IMR-90 (cell line): ENCODE measurements at regions not wholly inside any gene's neighbourhood (a gene's known extent, or its start where the extent isn't known, plus 50 kb on each side); places are given as distances from the start of the nearest gene placed in this dataset.

Source experiments
- ATAC-seq: fragments of 200-7000 bp; cut with Tn5 transposase; 2 replicates; pipeline ENCODE4 v1.9.1; 2020; ENCODE audit warnings: low read depth, mild to moderate bottlenecking, moderate library complexity
- BruUV-seq: library from RNA; stranded (reverse); fragments of 400-500 nt; replicated peaks from 2 replicates; lab custom pipeline; 2021; lab: Mats Ljungman, UMichigan
- CTCF ChIA-PET: fragments of 300-600 bp; formaldehyde crosslinking; extraction: SDS; loops from one replicate; lab custom pipeline; 2021; ENCODE audit warnings: antibody characterized with exemption; lab: Yijun Ruan, JAX
- POLR2A ChIA-PET: fragments of 300-600 bp; sonication (Branson Sonifier 250); formaldehyde crosslinking; loops from one replicate; lab custom pipeline; 2022; ENCODE audit warnings: antibody characterized with exemption; ENCODE audit not compliant: unreplicated experiment; lab: Charles Lee
- DNase-seq: peaks from one replicate; pipeline ENCODE4 v3.0.0; 2013
- H2AFZ ChIP-seq: replicated peaks from 2 replicates; pipeline ENCODE3; 2013; ENCODE audit warnings: low read length, mild to moderate bottlenecking; ENCODE audit not compliant: poor library complexity
- H2AK5ac ChIP-seq: 2 replicates; pipeline ENCODE4 v1.6.1; 2013; ENCODE audit warnings: low read depth, low read length, inconsistent platforms
- H2AK9ac ChIP-seq: replicated peaks from 2 replicates; pipeline ENCODE3; 2013; ENCODE audit warnings: mild to moderate bottlenecking, low read depth, low read length, moderate library complexity; ENCODE audit not compliant: poor library complexity
- H2BK120ac ChIP-seq: 2 replicates; pipeline ENCODE4 v1.6.1; 2013; ENCODE audit warnings: low read depth, low read length, inconsistent platforms
- H2BK15ac ChIP-seq: 3 replicates; pipeline ENCODE4 v1.6.1; 2013; ENCODE audit warnings: low read depth, low read length, inconsistent platforms
- H2BK20ac ChIP-seq: 2 replicates; pipeline ENCODE4 v1.6.1; 2013; ENCODE audit warnings: low read depth, mild to moderate bottlenecking, inconsistent platforms, low read length, moderate library complexity
- H2BK5ac ChIP-seq: 2 replicates; pipeline ENCODE4 v1.6.1; 2013; ENCODE audit warnings: mild to moderate bottlenecking, low read depth, low read length, inconsistent platforms; ENCODE audit not compliant: poor library complexity, severe bottlenecking
- H3K14ac ChIP-seq: replicated peaks from 2 replicates; pipeline ENCODE4 v1.6.1; 2013; ENCODE audit warnings: low read depth, low read length, inconsistent platforms
- H3K18ac ChIP-seq: 2 replicates; pipeline ENCODE4 v1.6.1; 2013; ENCODE audit warnings: low read depth, low read length, control low read depth
- H3K23ac ChIP-seq: 2 replicates; pipeline ENCODE4 v1.6.1; 2013; ENCODE audit warnings: low read depth, low read length, inconsistent platforms
- H3K27ac ChIP-seq: 2 replicates; pipeline ENCODE4 v1.5.1; 2013; ENCODE audit warnings: mild to moderate bottlenecking, control low read depth, low read length; ENCODE audit not compliant: insufficient read depth
- H3K27me3 ChIP-seq: 2 replicates; pipeline ENCODE4 v1.6.1; 2013; ENCODE audit warnings: low read length; ENCODE audit not compliant: control insufficient read depth, insufficient read depth
- H3K36me3 ChIP-seq: 2 replicates; pipeline ENCODE4 v1.6.1; 2013; ENCODE audit warnings: low read length, mixed read lengths; ENCODE audit not compliant: control insufficient read depth, insufficient read depth
- H3K4ac ChIP-seq: 2 replicates; pipeline ENCODE4 v1.6.1; 2013; ENCODE audit warnings: low read depth, low read length, inconsistent platforms
- H3K4me1 ChIP-seq: 2 replicates; pipeline ENCODE4 v1.6.1; 2013; ENCODE audit warnings: low read length, mixed read lengths; ENCODE audit not compliant: control insufficient read depth, insufficient read depth
- H3K4me2 ChIP-seq: 2 replicates; pipeline ENCODE4 v1.6.1; 2013; ENCODE audit warnings: low read depth, mild to moderate bottlenecking, control low read depth, low read length, moderate library complexity
- H3K4me3 ChIP-seq: 2 replicates; pipeline ENCODE4 v1.5.1; 2013; ENCODE audit warnings: low read depth, mild to moderate bottlenecking, control low read depth, low read length, moderate library complexity; ENCODE audit not compliant: insufficient read depth
- H3K56ac ChIP-seq: 2 replicates; pipeline ENCODE4 v1.6.1; 2013; ENCODE audit warnings: low read length, inconsistent platforms; ENCODE audit not compliant: insufficient read depth; ENCODE audit errors: extremely low read depth
- H3K79me1 ChIP-seq, 2 experiments: 2 replicates each; pipeline ENCODE4 v1.6.1; 2013; ENCODE audit warnings: low read length in 2 of 2, inconsistent platforms in 1 of 2, low read depth in 1 of 2
- H3K9ac ChIP-seq: 2 replicates; pipeline ENCODE4 v1.6.1; 2013; ENCODE audit warnings: low read depth, low read length, control low read depth
- H3K9me1 ChIP-seq: 2 replicates; pipeline ENCODE4 v1.6.1; 2013; ENCODE audit warnings: low read length, inconsistent platforms; ENCODE audit not compliant: insufficient read depth
- H3K9me3 ChIP-seq: 2 replicates; pipeline ENCODE4 v1.6.1; 2013; ENCODE audit warnings: low read length; ENCODE audit not compliant: control insufficient read depth, insufficient read depth
- H4K20me1 ChIP-seq: 2 replicates; pipeline ENCODE4 v1.6.1; 2013; ENCODE audit warnings: low read length, inconsistent platforms; ENCODE audit not compliant: insufficient read depth
- H4K5ac ChIP-seq: 2 replicates; pipeline ENCODE4 v1.6.1; 2013; ENCODE audit warnings: mild to moderate bottlenecking, low read depth, low read length, control low read depth
- H4K8ac ChIP-seq, 2 experiments: 2 replicates each; pipeline ENCODE4 v1.6.1; 2013; ENCODE audit warnings: low read depth in 2 of 2, low read length in 2 of 2, control low read depth in 1 of 2, inconsistent platforms in 1 of 2
- H4K91ac ChIP-seq: 2 replicates; pipeline ENCODE4 v1.6.1; 2013; ENCODE audit warnings: low read depth, low read length, inconsistent platforms; ENCODE audit not compliant: insufficient read depth
- BHLHE40 ChIP-seq: fragments of 150-350 bp; IDR thresholded peaks from 2 replicates; pipeline ENCODE4 v1.6.1; 2016; ENCODE audit warnings: mild to moderate bottlenecking, low read depth, low read length
- CEBPB ChIP-seq: IDR thresholded peaks from 2 replicates; pipeline ENCODE4 v1.6.1; 2012; ENCODE audit warnings: low read depth, low read length, improper control_type of control experiment
- CHD1 ChIP-seq: IDR thresholded peaks from 2 replicates; pipeline ENCODE4 v1.6.1; 2012; ENCODE audit warnings: low read depth, low read length, improper control_type of control experiment
- FOS ChIP-seq: fragments of 150-350 bp; IDR thresholded peaks from 2 replicates; pipeline ENCODE4 v1.6.1; 2016; ENCODE audit warnings: low read depth, low read length
- MAFK ChIP-seq: IDR thresholded peaks from 2 replicates; pipeline ENCODE4 v1.6.1; 2012; ENCODE audit warnings: low read depth, low read length, improper control_type of control experiment
- MAZ ChIP-seq: IDR thresholded peaks from 2 replicates; pipeline ENCODE4 v1.6.1; 2012; ENCODE audit warnings: low read depth, mild to moderate bottlenecking, low read length, improper control_type of control experiment, moderate library complexity, borderline replicate concordance
- MXI1 ChIP-seq: IDR thresholded peaks from 2 replicates; pipeline ENCODE4 v1.6.1; 2012; ENCODE audit warnings: low read depth, mild to moderate bottlenecking, low read length, moderate library complexity, borderline replicate concordance
- NFE2L2 ChIP-seq: fragments of 150-350 bp; IDR thresholded peaks from 2 replicates; pipeline ENCODE4 v1.6.1; 2016; ENCODE audit warnings: low read depth, mild to moderate bottlenecking, low read length
- POLR2A ChIP-seq: IDR thresholded peaks from 2 replicates; pipeline ENCODE4 v1.6.1; 2012; ENCODE audit warnings: mild to moderate bottlenecking, low read depth, low read length
- RAD21 ChIP-seq: IDR thresholded peaks from 2 replicates; pipeline ENCODE4 v1.6.1; 2012; ENCODE audit warnings: low read length, improper control_type of control experiment
- RCOR1 ChIP-seq: IDR thresholded peaks from 2 replicates; pipeline ENCODE4 v1.6.1; 2012; ENCODE audit warnings: mild to moderate bottlenecking, low read length, improper control_type of control experiment; ENCODE audit not compliant: insufficient replicate concordance
- RFX5 ChIP-seq: IDR thresholded peaks from 2 replicates; pipeline ENCODE4 v1.8.0; 2012; ENCODE audit warnings: low read depth, mild to moderate bottlenecking, low read length, moderate library complexity
- SMC3 ChIP-seq: fragments of 150-350 bp; IDR thresholded peaks from 2 replicates; pipeline ENCODE4 v1.6.1; 2016; ENCODE audit warnings: low read depth, mild to moderate bottlenecking, antibody characterized with exemption, low read length, moderate library complexity
- WGBS, 2 experiments: methylation state at CpG; one replicate each; pipeline versions ENCODE4 v1.1.5 to v1.1.7; 2013; ENCODE audit warnings: missing lambda C conversion rate in 2 of 2; ENCODE audit not compliant: insufficient read length in 1 of 2; ENCODE audit errors: extremely low coverage in 2 of 2; 5-methylcytosine and 5-hydroxymethylcytosine counted together
- dilution Hi-C: fragments of 300-500 bp; cut with HindIII; formaldehyde crosslinking; loops from one replicate; pipeline ENCODE4 v1.14.3; 2018; ENCODE audit warnings: low sequenced_read_pairs; ENCODE audit not compliant: unreplicated experiment
- in situ Hi-C: fragments of 300-500 bp; cut with MboI; formaldehyde crosslinking; loops from 3 replicates; pipeline ENCODE4 v1.14.3; 2019; ENCODE audit warnings: low sequenced_read_pairs, inconsistent platforms, mixed read lengths
- intact Hi-C: fragments of 100-400 bp; cut with micrococcal nuclease; formaldehyde crosslinking; loops from 2 replicates; pipeline ENCODE4 v1.10.0; 2022
- TF ChIP-seq, protein P1 (sequence below): fragments of 150-350 bp; IDR thresholded peaks from 2 replicates; pipeline ENCODE4 v1.6.1; 2016; ENCODE audit warnings: low read depth, mild to moderate bottlenecking, low read length, moderate library complexity, borderline replicate concordance
- TF ChIP-seq, protein P2 (sequence below): fragments of 150-350 bp; IDR thresholded peaks from 2 replicates; pipeline ENCODE4 v1.6.1; 2017; ENCODE audit warnings: mild to moderate bottlenecking, antibody characterized with exemption, low read length, low read depth
- TF ChIP-seq, protein P3 (sequence below): conservative IDR thresholded peaks from 2 replicates; pipeline ENCODE4 v1.5.1; 2012; ENCODE audit warnings: mild to moderate bottlenecking, low read depth, low read length, improper control_type of control experiment

DNA sequence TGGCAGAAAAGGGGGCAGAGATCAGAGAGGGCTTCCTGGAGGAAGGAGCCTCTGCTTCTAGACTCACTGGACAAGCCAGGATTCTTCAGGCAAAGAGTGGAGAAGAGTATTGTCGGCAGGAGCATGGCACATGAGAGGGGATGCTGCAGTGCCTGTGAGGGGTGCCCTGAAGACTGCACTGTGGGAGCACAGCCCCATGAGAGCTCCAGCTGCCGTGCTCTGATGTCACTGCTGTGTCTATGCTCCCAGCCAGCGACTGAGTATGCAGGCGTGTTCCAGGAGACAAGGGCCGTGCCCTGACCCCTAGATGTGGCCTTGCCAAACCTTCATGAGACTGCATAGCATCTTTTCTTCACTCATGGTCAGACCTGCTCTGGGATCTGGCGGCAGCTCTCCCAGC is 339.1 kb downstream of the RPS24 start:
- intact Hi-C loops, result no loop called here

More for the DNA sequence above, 339.1 kb downstream of the RPS24 start:
- DNase-seq (no peak), ATAC-seq (no peak)
- no peak overlapping the region for H3K56ac ChIP-seq
- no peak overlapping the region for H2BK20ac ChIP-seq
- H3K4me2 ChIP-seq, result no peak overlapping the region
- H3K9me1 ChIP-seq, result 0 out of 2 replicates have a peak, but pooled peaks cover 3% of the 10 kb centered on the region
- H3K4me1 ChIP-seq, result no peaks in the 10 kb centered on the region; the same call in 1 of the 2 replicates
- no TSS peak for BruUV-seq
- H4K8ac ChIP-seq, result no peak overlapping the region
- no peaks in the 10 kb centered on the region for H3K36me3 ChIP-seq
- H3K9me3 ChIP-seq, result no peaks in the 10 kb centered on the region
- H2BK5ac ChIP-seq, result no peak overlapping the region
- ChIA-PET POLR2A (no interaction called here), CTCF (no interaction called here)
- in situ Hi-C loops, result no loop called here
- dilution Hi-C loops, result no loop called here
- H3K4ac ChIP-seq, result no peak overlapping the region
- H4K91ac ChIP-seq, result no peak overlapping the region
- H3K23ac ChIP-seq, result no peak overlapping the region
- no peak overlapping the region for H2AK9ac ChIP-seq
- no peak overlapping the region for H3K18ac ChIP-seq
- H4K5ac ChIP-seq, result no peak overlapping the region
- H3K27ac ChIP-seq, result no peak overlapping the region
- no peak overlapping the region for H3K14ac ChIP-seq
- H2AK5ac ChIP-seq, result no peak overlapping the region
- H4K20me1 ChIP-seq, result no peaks in the 10 kb centered on the region
- 88% methylated on average over 3 of the region's 6 CpGs; no CpG with 5 or more reads in 1 of the 2 experiments for WGBS, 2 experiments
- no peak overlapping the region for H2AFZ ChIP-seq
- no peak overlapping the region for H3K4me3 ChIP-seq
- no peak overlapping the region for H2BK120ac ChIP-seq
- peaks cover 79% of the 10 kb centered on the region for H3K27me3 ChIP-seq
- TF ChIP-seq CHD1 (no peak), CEBPB (no peak), MAFK (no peak), NFE2L2 (no peak), MXI1 (no peak), RCOR1 (no peak), RAD21 (no peak), FOS (no peak), RFX5 (no peak), POLR2A (no peak), SMC3 (no peak), MAZ (no peak), BHLHE40 (no peak)
- TF ChIP-seq, protein P1, sequence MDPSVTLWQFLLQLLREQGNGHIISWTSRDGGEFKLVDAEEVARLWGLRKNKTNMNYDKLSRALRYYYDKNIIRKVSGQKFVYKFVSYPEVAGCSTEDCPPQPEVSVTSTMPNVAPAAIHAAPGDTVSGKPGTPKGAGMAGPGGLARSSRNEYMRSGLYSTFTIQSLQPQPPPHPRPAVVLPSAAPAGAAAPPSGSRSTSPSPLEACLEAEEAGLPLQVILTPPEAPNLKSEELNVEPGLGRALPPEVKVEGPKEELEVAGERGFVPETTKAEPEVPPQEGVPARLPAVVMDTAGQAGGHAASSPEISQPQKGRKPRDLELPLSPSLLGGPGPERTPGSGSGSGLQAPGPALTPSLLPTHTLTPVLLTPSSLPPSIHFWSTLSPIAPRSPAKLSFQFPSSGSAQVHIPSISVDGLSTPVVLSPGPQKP, result no peak
- TF ChIP-seq, protein P2, sequence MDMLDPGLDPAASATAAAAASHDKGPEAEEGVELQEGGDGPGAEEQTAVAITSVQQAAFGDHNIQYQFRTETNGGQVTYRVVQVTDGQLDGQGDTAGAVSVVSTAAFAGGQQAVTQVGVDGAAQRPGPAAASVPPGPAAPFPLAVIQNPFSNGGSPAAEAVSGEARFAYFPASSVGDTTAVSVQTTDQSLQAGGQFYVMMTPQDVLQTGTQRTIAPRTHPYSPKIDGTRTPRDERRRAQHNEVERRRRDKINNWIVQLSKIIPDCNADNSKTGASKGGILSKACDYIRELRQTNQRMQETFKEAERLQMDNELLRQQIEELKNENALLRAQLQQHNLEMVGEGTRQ, result no peak
- TF ChIP-seq, protein P3, sequence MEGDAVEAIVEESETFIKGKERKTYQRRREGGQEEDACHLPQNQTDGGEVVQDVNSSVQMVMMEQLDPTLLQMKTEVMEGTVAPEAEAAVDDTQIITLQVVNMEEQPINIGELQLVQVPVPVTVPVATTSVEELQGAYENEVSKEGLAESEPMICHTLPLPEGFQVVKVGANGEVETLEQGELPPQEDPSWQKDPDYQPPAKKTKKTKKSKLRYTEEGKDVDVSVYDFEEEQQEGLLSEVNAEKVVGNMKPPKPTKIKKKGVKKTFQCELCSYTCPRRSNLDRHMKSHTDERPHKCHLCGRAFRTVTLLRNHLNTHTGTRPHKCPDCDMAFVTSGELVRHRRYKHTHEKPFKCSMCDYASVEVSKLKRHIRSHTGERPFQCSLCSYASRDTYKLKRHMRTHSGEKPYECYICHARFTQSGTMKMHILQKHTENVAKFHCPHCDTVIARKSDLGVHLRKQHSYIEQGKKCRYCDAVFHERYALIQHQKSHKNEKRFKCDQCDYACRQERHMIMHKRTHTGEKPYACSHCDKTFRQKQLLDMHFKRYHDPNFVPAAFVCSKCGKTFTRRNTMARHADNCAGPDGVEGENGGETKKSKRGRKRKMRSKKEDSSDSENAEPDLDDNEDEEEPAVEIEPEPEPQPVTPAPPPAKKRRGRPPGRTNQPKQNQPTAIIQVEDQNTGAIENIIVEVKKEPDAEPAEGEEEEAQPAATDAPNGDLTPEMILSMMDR, result no peak
- H2BK15ac ChIP-seq, result no peak overlapping the region
- H3K9ac ChIP-seq, result no peak overlapping the region
- H3K79me1 ChIP-seq, result no peaks in the 10 kb centered on the region
